PC-9 (cell line): ENCODE measurements at regions not wholly inside any gene's neighbourhood (a gene's known extent, or its start where the extent isn't known, plus 50 kb on each side); places are given as distances from the start of the nearest gene placed in this dataset.

ENCODE experiments used
- BruUV-seq: library from RNA; stranded (reverse); fragments of 400-500 nt; replicated peaks from 2 replicates; lab custom pipeline; 2021; lab: Mats Ljungman, UMichigan
- CTCF ChIA-PET: fragments of 300-600 bp; sonication (Branson Sonifier 250); formaldehyde crosslinking; loops from one replicate; lab custom pipeline; 2022; ENCODE audit warnings: antibody characterized with exemption; lab: Charles Lee
- POLR2A ChIA-PET: fragments of 300-600 bp; sonication (Branson Sonifier 250); formaldehyde crosslinking; loops from one replicate; lab custom pipeline; 2022; ENCODE audit warnings: antibody characterized with exemption; ENCODE audit not compliant: unreplicated experiment; lab: Charles Lee
- DNase-seq, 2 experiments: peaks; one replicate each; pipeline versions ENCODE4 v3.0.0 to v3.0.0-alpha.2; 2015 to 2022; ENCODE audit warnings: mixed read lengths in 1 of 2
- H2AFZ ChIP-seq: fragments of 200-600 bp; sonication (generic); 2 replicates; pipeline ENCODE4 v1.8.1; 2017; ENCODE audit warnings: antibody characterized with exemption
- H3F3A ChIP-seq: fragments of 200-600 bp; sonication (generic); 2 replicates; pipeline ENCODE4 v1.8.1; 2017; ENCODE audit warnings: antibody characterized with exemption, mild to moderate bottlenecking, low read depth; ENCODE audit not compliant: insufficient read depth
- H3K27ac ChIP-seq: fragments of 200-600 bp; sonication (generic); 2 replicates; pipeline ENCODE4 v1.6.1; 2016; ENCODE audit warnings: mixed run types
- H3K27me3 ChIP-seq: fragments of 200-600 bp; sonication (generic); 2 replicates; pipeline ENCODE4 v1.6.1; 2016; ENCODE audit warnings: low read depth, mixed run types; ENCODE audit not compliant: insufficient read depth
- H3K36me3 ChIP-seq: fragments of 200-600 bp; sonication (generic); 2 replicates; pipeline ENCODE4 v1.6.1; 2016; ENCODE audit warnings: low read depth, mixed run types
- H3K4me1 ChIP-seq: fragments of 200-600 bp; sonication (generic); replicated peaks from 2 replicates; pipeline ENCODE4 v1.6.1; 2016; ENCODE audit warnings: mixed run types; ENCODE audit not compliant: insufficient read depth
- H3K4me2 ChIP-seq: fragments of 200-600 bp; sonication (generic); 2 replicates; pipeline ENCODE4 v1.6.1; 2017; ENCODE audit warnings: mixed run types
- H3K4me3 ChIP-seq: fragments of 200-600 bp; sonication (generic); 2 replicates; pipeline ENCODE4 v1.6.1; 2016; ENCODE audit warnings: mixed run types
- H3K79me2 ChIP-seq: fragments of 200-600 bp; sonication (generic); 2 replicates; pipeline ENCODE4 v1.6.1; 2017; ENCODE audit warnings: low read depth, mixed run types
- H3K9me2 ChIP-seq: fragments of 200-600 bp; sonication (generic); 2 replicates; pipeline ENCODE4 v1.8.1; 2017; ENCODE audit warnings: mild to moderate bottlenecking; ENCODE audit not compliant: insufficient read depth
- H3K9me3 ChIP-seq: fragments of 200-600 bp; sonication (generic); 2 replicates; pipeline ENCODE4 v1.8.1; 2016; ENCODE audit warnings: low read depth; ENCODE audit not compliant: insufficient read depth
- H4K20me1 ChIP-seq: fragments of 200-600 bp; sonication (generic); 2 replicates; pipeline ENCODE4 v1.8.1; 2017; ENCODE audit not compliant: insufficient read depth
- EZH2 ChIP-seq: fragments of 200-600 bp; sonication (generic); IDR thresholded peaks from 2 replicates; pipeline ENCODE4 v1.8.0; 2017; ENCODE audit warnings: antibody characterized with exemption, low read depth
- intact Hi-C: fragments of 100-400 bp; cut with micrococcal nuclease; formaldehyde crosslinking; loops from one replicate; pipeline ENCODE4 v1.10.0; 2022; ENCODE audit not compliant: unreplicated experiment
- TF ChIP-seq, protein P1 (sequence below): fragments of 200-600 bp; sonication (generic); conservative IDR thresholded peaks from 2 replicates; pipeline ENCODE4 v1.6.1; 2017; ENCODE audit warnings: mixed run types, antibody characterized with exemption, mild to moderate bottlenecking, moderate library complexity

DNA sequence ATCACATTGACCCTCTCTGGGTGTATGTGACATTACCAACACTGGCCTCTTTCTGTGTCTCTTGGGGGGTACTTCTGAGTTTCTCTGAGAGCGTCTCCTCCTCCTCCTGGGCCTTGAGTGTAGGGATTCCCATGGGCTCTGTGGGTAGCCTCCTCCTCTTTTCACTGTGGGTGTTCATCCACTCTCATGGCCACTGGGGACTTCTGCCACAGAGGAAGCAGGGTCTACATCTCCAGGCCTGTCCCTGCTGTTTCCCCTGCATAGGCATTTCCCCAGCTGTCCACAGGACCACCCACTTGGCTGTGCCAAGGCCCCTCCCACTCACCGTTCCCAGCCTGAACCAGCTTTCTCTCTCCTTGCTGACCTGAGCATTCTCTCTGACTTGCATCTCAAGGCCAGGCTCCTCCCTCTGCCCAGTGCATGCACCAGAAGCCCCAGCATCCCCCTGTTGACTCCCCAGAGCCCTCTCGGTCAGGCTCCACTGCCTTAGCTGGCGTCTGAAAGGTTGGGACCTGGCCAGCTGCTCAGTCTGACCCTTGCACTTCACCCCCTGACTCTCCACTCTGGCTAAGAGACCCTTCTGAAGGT lies 487.6 kb downstream of the GLRX3 start:
- Histone ChIP-seq H4K20me1 (no peaks in the 10 kb centered on the region), H3K4me3 (no peak overlapping the region), H3K36me3 (no peaks in the 10 kb centered on the region), H2AFZ (no peak overlapping the region), H3K27me3 (no peaks in the 10 kb centered on the region), H3K9me2 (no peaks in the 10 kb centered on the region), H3K9me3 (no peaks in the 10 kb centered on the region), H3K4me1 (no peaks in the 10 kb centered on the region), H3F3A (no peaks in the 10 kb centered on the region), H3K27ac (no peak overlapping the region), H3K79me2 (no peaks in the 10 kb centered on the region), H3K4me2 (no peak overlapping the region)
- intact Hi-C loops = no loop called here
- no peak for DNase-seq
- BruUV-seq = no TSS peak
- ChIA-PET POLR2A (no interaction called here), CTCF (no interaction called here)
- TF ChIP-seq, protein P1, sequence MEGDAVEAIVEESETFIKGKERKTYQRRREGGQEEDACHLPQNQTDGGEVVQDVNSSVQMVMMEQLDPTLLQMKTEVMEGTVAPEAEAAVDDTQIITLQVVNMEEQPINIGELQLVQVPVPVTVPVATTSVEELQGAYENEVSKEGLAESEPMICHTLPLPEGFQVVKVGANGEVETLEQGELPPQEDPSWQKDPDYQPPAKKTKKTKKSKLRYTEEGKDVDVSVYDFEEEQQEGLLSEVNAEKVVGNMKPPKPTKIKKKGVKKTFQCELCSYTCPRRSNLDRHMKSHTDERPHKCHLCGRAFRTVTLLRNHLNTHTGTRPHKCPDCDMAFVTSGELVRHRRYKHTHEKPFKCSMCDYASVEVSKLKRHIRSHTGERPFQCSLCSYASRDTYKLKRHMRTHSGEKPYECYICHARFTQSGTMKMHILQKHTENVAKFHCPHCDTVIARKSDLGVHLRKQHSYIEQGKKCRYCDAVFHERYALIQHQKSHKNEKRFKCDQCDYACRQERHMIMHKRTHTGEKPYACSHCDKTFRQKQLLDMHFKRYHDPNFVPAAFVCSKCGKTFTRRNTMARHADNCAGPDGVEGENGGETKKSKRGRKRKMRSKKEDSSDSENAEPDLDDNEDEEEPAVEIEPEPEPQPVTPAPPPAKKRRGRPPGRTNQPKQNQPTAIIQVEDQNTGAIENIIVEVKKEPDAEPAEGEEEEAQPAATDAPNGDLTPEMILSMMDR = no peak
- TF ChIP-seq EZH2 = no peak

GRCh38 chr10:130627346-130628045 lies 491.3 kb downstream of the GLRX3 start:
- intact Hi-C loops = no loop called here
- Histone ChIP-seq H2AFZ (no peak overlapping the region), H3K9me3 (no peaks in the 10 kb centered on the region), H3K36me3 (no peaks in the 10 kb centered on the region), H3K27ac (no peak overlapping the region), H3K79me2 (no peaks in the 10 kb centered on the region), H4K20me1 (no peaks in the 10 kb centered on the region), H3K27me3 (no peaks in the 10 kb centered on the region), H3K9me2 (no peaks in the 10 kb centered on the region), H3K4me3 (no peak overlapping the region), H3F3A (no peaks in the 10 kb centered on the region), H3K4me2 (no peak overlapping the region), H3K4me1 (no peaks in the 10 kb centered on the region)
- ChIA-PET POLR2A (no interaction called here), CTCF (no interaction called here)
- TF ChIP-seq EZH2 = no peak
- TF ChIP-seq, protein P1 = no peak
- no TSS peak for BruUV-seq
- DNase-seq = no peak

GRCh38 chr10:130630135-130630534 lies 493.9 kb downstream of the GLRX3 start:
- CTCF ChIA-PET = no interaction called here
- no peaks in the 10 kb centered on the region for H4K20me1 ChIP-seq
- BruUV-seq = no TSS peak

More at GRCh38 chr10:130630135-130630534, 493.9 kb downstream of the GLRX3 start:
- H2AFZ ChIP-seq = no peak overlapping the region
- H3K27me3 ChIP-seq = no peaks in the 10 kb centered on the region
- H3K9me3 ChIP-seq = no peaks in the 10 kb centered on the region
- no peak overlapping the region for H3K4me3 ChIP-seq
- TF ChIP-seq EZH2 = no peak
- TF ChIP-seq, protein P1 = no peak
- H3K27ac ChIP-seq = no peak overlapping the region
- no peaks in the 10 kb centered on the region for H3K79me2 ChIP-seq
- no peak for DNase-seq
- H3F3A ChIP-seq = no peaks in the 10 kb centered on the region
- no peaks in the 10 kb centered on the region for H3K36me3 ChIP-seq
- no peaks in the 10 kb centered on the region for H3K9me2 ChIP-seq
- intact Hi-C loops = no loop called here
- no peak overlapping the region for H3K4me2 ChIP-seq
- no peaks in the 10 kb centered on the region for H3K4me1 ChIP-seq
- POLR2A ChIA-PET = no interaction called here
